AG04449 (cell line): ENCODE measurements at regions not wholly inside any gene's neighbourhood (a gene's known extent, or its start where the extent isn't known, plus 50 kb on each side); places are given as distances from the start of the nearest gene placed in this dataset.

Source experiments
- CTCF ChIA-PET: fragments of 350-600 bp; formaldehyde crosslinking; extraction: SDS; loops from one replicate; lab custom pipeline; 2021; ENCODE audit warnings: antibody characterized with exemption; lab: Yijun Ruan, JAX
- POLR2A ChIA-PET: fragments of 400-600, 350-600 bp; formaldehyde crosslinking; extraction: SDS; loops from one replicate; lab custom pipeline; 2020; ENCODE audit warnings: antibody characterized with exemption, inconsistent platforms; lab: Yijun Ruan, JAX
- DNase-seq: peaks from one replicate; pipeline ENCODE4 v3.0.0-alpha.2; 2010; ENCODE audit warnings: low read depth, low spot score
- H3K4me3 ChIP-seq: 2 replicates; pipeline ENCODE4 v1.5.1; 2011; ENCODE audit warnings: low read depth, mild to moderate bottlenecking, control low read depth, low read length
- CTCF ChIP-seq: IDR thresholded peaks from one replicate; pipeline ENCODE4 v1.5.1; 2011; ENCODE audit warnings: mild to moderate bottlenecking, moderate library complexity, low read length, control low read depth, inconsistent platforms; ENCODE audit not compliant: insufficient read depth; ENCODE audit errors: missing control alignments

- ChIA-PET POLR2A (no interaction called here), CTCF (interaction anchor here (0.6 kb wide), 1 partner anchor 1000 kb away, joined by 3 read pairs; no protein-coding TSS in a partner anchor)
- no peak for DNase-seq
- TF ChIP-seq CTCF = no peak
- H3K4me3 ChIP-seq = no peak overlapping the region
Observed at GRCh38 chr14:76591266-76591665, 170.0 kb upstream of the VASH1 start.

- H3K4me3 ChIP-seq = no peak overlapping the region
- TF ChIP-seq CTCF = no peak
- DNase-seq = no peak
- ChIA-PET CTCF (no interaction called here), POLR2A (no interaction called here)
Observed at GRCh38 chr14:76595266-76595665, 166.0 kb upstream of the VASH1 start.

- POLR2A ChIA-PET = no interaction called here
- no peak for DNase-seq
- CTCF ChIA-PET = no interaction called here
- TF ChIP-seq CTCF = no peak
- H3K4me3 ChIP-seq = no peak overlapping the region
Observed at GRCh38 chr14:76597387-76597786, 163.9 kb upstream of the VASH1 start.

- POLR2A ChIA-PET = no interaction called here
- no peak for DNase-seq
- TF ChIP-seq CTCF = no peak
- CTCF ChIA-PET = no interaction called here
- no peak overlapping the region for H3K4me3 ChIP-seq
Observed at GRCh38 chr14:76599141-76599540, 162.1 kb upstream of the VASH1 start.

- CTCF ChIA-PET = no interaction called here
- POLR2A ChIA-PET = no interaction called here
Observed at GRCh38 chr14:76599559-76600287, 161.5 kb upstream of the VASH1 start.

GRCh38 chr14:76603713-76604112, 157.6 kb upstream of the VASH1 start:
- no peak for TF ChIP-seq CTCF
- POLR2A ChIA-PET = no interaction called here
- CTCF ChIA-PET = no interaction called here
- no peak for DNase-seq
- no peak overlapping the region for H3K4me3 ChIP-seq

More at GRCh38 chr14:76599559-76600287, 161.5 kb upstream of the VASH1 start:
- H3K4me3 ChIP-seq = no peak overlapping the region
- no peak for DNase-seq
- TF ChIP-seq CTCF = no peak
